ENCODE measurements at regions not wholly inside any gene's neighbourhood (a gene's known extent, or its start where the extent isn't known, plus 50 kb on each side); places are given as distances from the start of the nearest gene placed in this dataset.

GRCh38 chr7:67955061-67955460 lies 958.4 kb downstream of the TYW1 start:
- no peak overlapping the region for H3K27ac ChIP-seq (ENCODE audit: low read length)
- CTCF ChIA-PET: no interaction called here
- DNase-seq (no peak), ATAC-seq (replicated peaks in 1 of 4) (no peak)
- no peaks in the 10 kb centered on the region for H3K36me3 ChIP-seq (ENCODE audit: control insufficient read depth in 2 of 2, extremely low read depth in 1 of 2, insufficient read depth in 1 of 2, low read length in 1 of 2)
- no peaks in the 10 kb centered on the region for H3K4me1 Mint-ChIP-seq
- no peak overlapping the region for H3K4me3 ChIP-seq (ENCODE audit: control insufficient read depth in 1 of 2, extremely low read depth in 1 of 2, low read length in 1 of 2)
- 37% methylated on average over 2 of the region's 3 CpGs for WGBS (ENCODE audit: insufficient coverage)
- POLR2A ChIA-PET: no interaction called here
- no peaks in the 10 kb centered on the region for H3K27me3 ChIP-seq (replicated peaks in 1 of 2; ENCODE audit: control insufficient read depth in 2 of 2, extremely low read depth in 1 of 2, insufficient read depth in 2 of 2, low read length in 1 of 2)
- peaks cover 2% of the 10 kb centered on the region for H3K9me3 ChIP-seq
- H3K27ac Mint-ChIP-seq: no peak overlapping the region
- H3K4me3 Mint-ChIP-seq: no peak overlapping the region
- peaks cover 15 to 19% (median 15%) of the 10 kb centered on the region in 3 donors for H3K9me3 Mint-ChIP-seq
- no peaks in the 10 kb centered on the region for H3K4me1 ChIP-seq (ENCODE audit: control insufficient read depth in 1 of 2, extremely low read depth in 1 of 2, insufficient read depth in 2 of 2, low read length in 2 of 2)
- H3K27me3 Mint-ChIP-seq: no peaks in the 10 kb centered on the region
- no peaks in the 10 kb centered on the region for H3K36me3 Mint-ChIP-seq

GRCh38 chr7:67962863-67963262 lies 966.2 kb downstream of the TYW1 start:
- Histone ChIP-seq H3K9me3 (no peaks in the 10 kb centered on the region), H3K27ac (ENCODE audit: low read length) (no peak overlapping the region), H3K4me1 (ENCODE audit: control insufficient read depth in 1 of 2, extremely low read depth in 1 of 2, insufficient read depth in 2 of 2, low read length in 2 of 2) (no peaks in the 10 kb centered on the region), H3K4me3 (ENCODE audit: control insufficient read depth in 1 of 2, extremely low read depth in 1 of 2, low read length in 1 of 2) (no peak overlapping the region), H3K27me3 (replicated peaks in 1 of 2; ENCODE audit: control insufficient read depth in 2 of 2, extremely low read depth in 1 of 2, insufficient read depth in 2 of 2, low read length in 1 of 2) (no peaks in the 10 kb centered on the region), H3K36me3 (ENCODE audit: control insufficient read depth in 2 of 2, extremely low read depth in 1 of 2, insufficient read depth in 1 of 2, low read length in 1 of 2) (no peaks in the 10 kb centered on the region)
- ChIA-PET POLR2A (no interaction called here), CTCF (no interaction called here)
- H3K27ac Mint-ChIP-seq: no peak overlapping the region
- WGBS (ENCODE audit: insufficient coverage): no CpG with 5 or more reads among the region's 1 CpG
- H3K27me3 Mint-ChIP-seq: no peaks in the 10 kb centered on the region
- H3K36me3 Mint-ChIP-seq: no peaks in the 10 kb centered on the region
- no peaks in the 10 kb centered on the region for H3K4me1 Mint-ChIP-seq
- ATAC-seq (replicated peaks in 1 of 4): no peak
- H3K4me3 Mint-ChIP-seq: no peak overlapping the region
- peaks cover 9 to 45% (median 26%) of the 10 kb centered on the region in 3 donors for H3K9me3 Mint-ChIP-seq
- DNase-seq: no peak

GRCh38 chr7:67976490-67976889 lies 979.9 kb downstream of the TYW1 start:
- Histone ChIP-seq H3K27ac (ENCODE audit: low read length) (no peak overlapping the region), H3K27me3 (replicated peaks in 1 of 2; ENCODE audit: control insufficient read depth in 2 of 2, extremely low read depth in 1 of 2, insufficient read depth in 2 of 2, low read length in 1 of 2) (no peaks in the 10 kb centered on the region), H3K4me1 (ENCODE audit: control insufficient read depth in 1 of 2, extremely low read depth in 1 of 2, insufficient read depth in 2 of 2, low read length in 2 of 2) (no peaks in the 10 kb centered on the region), H3K9me3 (no peaks in the 10 kb centered on the region), H3K36me3 (ENCODE audit: control insufficient read depth in 2 of 2, extremely low read depth in 1 of 2, insufficient read depth in 1 of 2, low read length in 1 of 2) (no peaks in the 10 kb centered on the region), H3K4me3 (ENCODE audit: control insufficient read depth in 1 of 2, extremely low read depth in 1 of 2, low read length in 1 of 2) (no peak overlapping the region)
- Mint-ChIP-seq H3K27ac (no peak overlapping the region), H3K27me3 (no peaks in the 10 kb centered on the region), H3K9me3 (peaks cover 7 to 19% (median 16%) of the 10 kb centered on the region in 3 donors), H3K4me3 (no peak overlapping the region), H3K4me1 (no peaks in the 10 kb centered on the region), H3K36me3 (no peaks in the 10 kb centered on the region)
- no peak for ATAC-seq (replicated peaks in 1 of 4)
- POLR2A ChIA-PET: no interaction called here
- no peak for DNase-seq
- CTCF ChIA-PET: no interaction called here
- WGBS (ENCODE audit: insufficient coverage): no CpG with 5 or more reads among the region's 3 CpGs

- ATAC-seq (replicated peaks in 1 of 4) (no peak), DNase-seq (no peak)
- POLR2A ChIA-PET: interaction anchor here in 1 of 2 donors (0.6 kb wide), 1 partner anchor 53 kb away, joined by 4 read pairs; no protein-coding TSS in a partner anchor
- CTCF ChIA-PET: no interaction called here
- no peaks in the 10 kb centered on the region for H3K36me3 ChIP-seq (ENCODE audit: control insufficient read depth in 2 of 2, extremely low read depth in 1 of 2, insufficient read depth in 1 of 2, low read length in 1 of 2)
- H3K36me3 Mint-ChIP-seq: no peaks in the 10 kb centered on the region
- no peak overlapping the region for H3K4me3 ChIP-seq (ENCODE audit: control insufficient read depth in 1 of 2, extremely low read depth in 1 of 2, low read length in 1 of 2)
- no CpG with 5 or more reads among the region's 1 CpG for WGBS (ENCODE audit: insufficient coverage)
- H3K27me3 Mint-ChIP-seq: no peaks in the 10 kb centered on the region
- peaks cover 13 to 21% (median 15%) of the 10 kb centered on the region in 3 donors for H3K9me3 Mint-ChIP-seq
- H3K4me1 ChIP-seq (ENCODE audit: control insufficient read depth in 1 of 2, extremely low read depth in 1 of 2, insufficient read depth in 2 of 2, low read length in 2 of 2): no peaks in the 10 kb centered on the region
- H3K27me3 ChIP-seq (replicated peaks in 1 of 2; ENCODE audit: control insufficient read depth in 2 of 2, extremely low read depth in 1 of 2, insufficient read depth in 2 of 2, low read length in 1 of 2): no peaks in the 10 kb centered on the region
- no peaks in the 10 kb centered on the region for H3K9me3 ChIP-seq
- H3K4me1 Mint-ChIP-seq: no peaks in the 10 kb centered on the region
- H3K4me3 Mint-ChIP-seq: no peak overlapping the region
- no peak overlapping the region for H3K27ac ChIP-seq (ENCODE audit: low read length)
- H3K27ac Mint-ChIP-seq: no peak overlapping the region
Observed at GRCh38 chr7:67983486-67983885, 986.9 kb downstream of the TYW1 start.

- no peaks in the 10 kb centered on the region for H3K27me3 Mint-ChIP-seq
- no peak overlapping the region for H3K4me3 ChIP-seq (ENCODE audit: control insufficient read depth in 1 of 2, extremely low read depth in 1 of 2, low read length in 1 of 2)
- CTCF ChIA-PET: no interaction called here
Observed at GRCh38 chr7:67984326-67984725, 987.7 kb downstream of the TYW1 start.

GRCh38 chr7:67989142-67989541 lies 992.5 kb downstream of the TYW1 start:
- Mint-ChIP-seq H3K4me1 (no peaks in the 10 kb centered on the region), H3K4me3 (no peak overlapping the region), H3K9me3 (peaks cover 0 to 13% (median 10%) of the 10 kb centered on the region in 3 donors), H3K36me3 (no peaks in the 10 kb centered on the region), H3K27me3 (no peaks in the 10 kb centered on the region), H3K27ac (no peak overlapping the region)
- POLR2A ChIA-PET: no interaction called here
- H3K4me3 ChIP-seq (ENCODE audit: control insufficient read depth in 1 of 2, extremely low read depth in 1 of 2, low read length in 1 of 2): no peak overlapping the region
- CTCF ChIA-PET: no interaction called here
- no peaks in the 10 kb centered on the region for H3K4me1 ChIP-seq (ENCODE audit: control insufficient read depth in 1 of 2, extremely low read depth in 1 of 2, insufficient read depth in 2 of 2, low read length in 2 of 2)
- H3K9me3 ChIP-seq: no peaks in the 10 kb centered on the region
- no peak for DNase-seq
- no peaks in the 10 kb centered on the region for H3K27me3 ChIP-seq (replicated peaks in 1 of 2; ENCODE audit: control insufficient read depth in 2 of 2, extremely low read depth in 1 of 2, insufficient read depth in 2 of 2, low read length in 1 of 2)
- H3K36me3 ChIP-seq (ENCODE audit: control insufficient read depth in 2 of 2, extremely low read depth in 1 of 2, insufficient read depth in 1 of 2, low read length in 1 of 2): no peaks in the 10 kb centered on the region
- WGBS (ENCODE audit: insufficient coverage): 20% methylated on average over 2 of the region's 4 CpGs
- ATAC-seq (replicated peaks in 1 of 4): no peak
- no peak overlapping the region for H3K27ac ChIP-seq (ENCODE audit: low read length)

More at GRCh38 chr7:67984326-67984725, 987.7 kb downstream of the TYW1 start:
- Histone ChIP-seq H3K36me3 (ENCODE audit: control insufficient read depth in 2 of 2, extremely low read depth in 1 of 2, insufficient read depth in 1 of 2, low read length in 1 of 2) (no peaks in the 10 kb centered on the region), H3K4me1 (ENCODE audit: control insufficient read depth in 1 of 2, extremely low read depth in 1 of 2, insufficient read depth in 2 of 2, low read length in 2 of 2) (no peaks in the 10 kb centered on the region), H3K9me3 (no peaks in the 10 kb centered on the region), H3K27ac (ENCODE audit: low read length) (no peak overlapping the region), H3K27me3 (replicated peaks in 1 of 2; ENCODE audit: control insufficient read depth in 2 of 2, extremely low read depth in 1 of 2, insufficient read depth in 2 of 2, low read length in 1 of 2) (no peaks in the 10 kb centered on the region)
- ATAC-seq (replicated peaks in 1 of 4) (no peak), DNase-seq (no peak)
- Mint-ChIP-seq H3K4me3 (no peak overlapping the region), H3K9me3 (peaks cover 13 to 21% (median 15%) of the 10 kb centered on the region in 3 donors), H3K4me1 (no peaks in the 10 kb centered on the region), H3K36me3 (no peaks in the 10 kb centered on the region), H3K27ac (no peak overlapping the region)
- WGBS (ENCODE audit: insufficient coverage): 62% methylated on average over 3 of the region's 4 CpGs
- POLR2A ChIA-PET: no interaction called here

GRCh38 chr7:67990003-67990402 lies 993.4 kb downstream of the TYW1 start:
- no peaks in the 10 kb centered on the region for H3K36me3 ChIP-seq (ENCODE audit: control insufficient read depth in 2 of 2, extremely low read depth in 1 of 2, insufficient read depth in 1 of 2, low read length in 1 of 2)
- H3K4me3 ChIP-seq (ENCODE audit: control insufficient read depth in 1 of 2, extremely low read depth in 1 of 2, low read length in 1 of 2): no peak overlapping the region
- H3K27ac Mint-ChIP-seq: no peak overlapping the region
- H3K36me3 Mint-ChIP-seq: no peaks in the 10 kb centered on the region
- H3K4me3 Mint-ChIP-seq: no peak overlapping the region
- H3K9me3 ChIP-seq: no peaks in the 10 kb centered on the region
- no peaks in the 10 kb centered on the region for H3K4me1 Mint-ChIP-seq
- no peaks in the 10 kb centered on the region for H3K4me1 ChIP-seq (ENCODE audit: control insufficient read depth in 1 of 2, extremely low read depth in 1 of 2, insufficient read depth in 2 of 2, low read length in 2 of 2)
- no peaks in the 10 kb centered on the region for H3K27me3 ChIP-seq (replicated peaks in 1 of 2; ENCODE audit: control insufficient read depth in 2 of 2, extremely low read depth in 1 of 2, insufficient read depth in 2 of 2, low read length in 1 of 2)
- peaks cover 4 to 7% (median 5%) of the 10 kb centered on the region in 3 donors for H3K9me3 Mint-ChIP-seq
- no peak for ATAC-seq (replicated peaks in 1 of 4)
- WGBS (ENCODE audit: insufficient coverage): no CpG with 5 or more reads among the region's 4 CpGs
- POLR2A ChIA-PET: no interaction called here
- CTCF ChIA-PET: no interaction called here
- DNase-seq: no peak
- H3K27ac ChIP-seq (ENCODE audit: low read length): no peak overlapping the region
- H3K27me3 Mint-ChIP-seq: no peaks in the 10 kb centered on the region
